ENCODE measurements at regions not wholly inside any gene's neighbourhood (a gene's known extent, or its start where the extent isn't known, plus 50 kb on each side); places are given as distances from the start of the nearest gene placed in this dataset.
"Not testable (repeated sequence)": the region's sequence is repeated elsewhere in the genome, so short reads cannot be mapped to it uniquely, and the experiment has no call there.

- no peak for TF ChIP-seq CTCF (IDR thresholded peaks at IDR 0.05; ENCODE audit: insufficient read depth, low read depth, low read length)
- H3K4me3 ChIP-seq (ENCODE audit: low read depth, low read length): no peak overlapping the region
- no peak for DNase-seq (ENCODE audit: low read depth)
Measured at GRCh38 chr7:109879287-109879828, 1211.6 kb upstream of the LRRN3 start.

DNA sequence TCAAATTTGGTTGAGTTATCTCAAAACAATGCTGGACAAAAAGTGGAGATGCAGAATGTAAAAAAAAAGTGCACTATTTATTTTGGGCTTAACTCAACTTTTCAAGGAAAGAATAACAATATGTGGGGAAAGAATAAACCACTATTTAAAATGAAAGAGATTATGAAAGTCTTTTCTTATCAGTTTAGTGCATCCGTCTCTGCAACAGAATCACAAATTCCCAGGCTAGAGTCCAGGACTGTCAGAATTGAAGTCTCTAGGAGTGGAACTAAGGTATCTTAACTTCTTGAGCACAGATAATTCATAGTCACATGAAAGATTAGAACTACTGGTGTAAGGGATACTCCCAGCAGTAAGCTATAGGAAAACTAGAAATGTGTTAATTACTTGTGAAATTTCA is 1200.3 kb upstream of the LRRN3 start:
- no peak for DNase-seq (ENCODE audit: low read depth)
- no peak overlapping the region for H3K4me3 ChIP-seq (ENCODE audit: low read depth, low read length)
- no peak for TF ChIP-seq CTCF (IDR thresholded peaks at IDR 0.05; ENCODE audit: insufficient read depth, low read depth, low read length)

DNA sequence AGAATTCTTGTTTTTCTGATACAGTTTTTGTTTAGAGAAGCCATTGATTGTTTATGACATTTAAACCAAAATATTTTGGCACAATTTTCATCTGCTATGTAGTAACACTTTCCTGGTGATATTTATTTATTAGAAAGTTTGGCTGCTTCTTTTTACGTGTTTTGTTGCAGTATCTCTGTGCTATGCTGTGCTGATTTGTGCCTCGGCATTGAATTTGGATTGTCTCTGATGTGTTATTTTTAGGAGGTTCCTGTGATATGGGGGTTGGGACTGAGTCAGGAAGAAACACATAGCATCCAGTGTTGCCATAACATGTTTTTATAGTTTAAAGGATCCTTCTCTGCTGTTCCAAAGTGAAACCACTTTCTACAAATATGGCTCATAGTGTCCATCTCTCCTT is 1197.7 kb upstream of the LRRN3 start:
- no peak for TF ChIP-seq CTCF (IDR thresholded peaks at IDR 0.05; ENCODE audit: insufficient read depth, low read depth, low read length)

DNA sequence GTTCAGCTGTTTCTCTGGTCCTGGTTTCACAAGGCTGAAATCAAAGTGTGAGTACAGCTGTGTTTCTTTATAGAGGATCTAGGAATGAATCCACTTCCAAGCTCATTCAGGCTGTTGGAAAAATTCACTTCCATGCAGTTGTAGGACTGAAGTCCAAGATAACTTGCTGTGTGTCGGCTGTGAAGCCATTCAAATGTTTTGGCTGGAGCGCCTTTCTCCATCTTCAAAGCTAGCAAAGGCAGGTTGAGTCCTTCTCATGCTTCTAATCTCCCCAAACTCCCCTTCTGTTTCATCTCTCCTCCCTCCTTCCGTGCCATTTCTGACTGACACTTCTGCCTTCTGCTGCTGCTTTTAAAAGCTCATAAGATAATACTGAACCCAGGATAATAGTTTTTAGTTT is 1195.4 kb upstream of the LRRN3 start:
- TF ChIP-seq CTCF (IDR thresholded peaks at IDR 0.05; ENCODE audit: insufficient read depth, low read depth, low read length): no peak
- DNase-seq (ENCODE audit: low read depth): no peak
- no peak overlapping the region for H3K4me3 ChIP-seq (ENCODE audit: low read depth, low read length)

More for the DNA sequence above, 1197.7 kb upstream of the LRRN3 start:
- no peak overlapping the region for H3K4me3 ChIP-seq (ENCODE audit: low read depth, low read length)
- DNase-seq (ENCODE audit: low read depth): peak; percentile 11

DNA sequence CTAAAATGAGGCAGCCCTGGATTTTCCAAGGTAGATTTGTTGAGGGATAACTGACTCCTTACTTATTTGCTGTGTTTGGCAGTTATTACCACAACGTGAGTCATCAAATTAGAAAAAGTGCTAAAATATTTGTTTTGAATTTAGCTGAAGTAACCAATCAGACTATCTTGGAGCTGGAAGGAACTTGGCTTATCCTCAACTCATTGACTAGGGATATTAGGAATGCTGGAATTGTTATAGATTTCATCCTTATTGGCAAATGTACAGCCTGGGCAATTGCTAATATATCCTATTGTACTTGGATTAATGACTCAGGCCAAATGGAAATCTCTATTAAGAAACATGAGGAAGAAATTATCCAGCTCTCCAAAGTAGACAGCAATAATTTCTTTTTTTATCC is 1189.0 kb upstream of the LRRN3 start:
- H3K4me3 ChIP-seq (ENCODE audit: low read depth, low read length): no peak overlapping the region
- TF ChIP-seq CTCF (IDR thresholded peaks at IDR 0.05; ENCODE audit: insufficient read depth, low read depth, low read length): no peak
- no peak for DNase-seq (ENCODE audit: low read depth)

DNA sequence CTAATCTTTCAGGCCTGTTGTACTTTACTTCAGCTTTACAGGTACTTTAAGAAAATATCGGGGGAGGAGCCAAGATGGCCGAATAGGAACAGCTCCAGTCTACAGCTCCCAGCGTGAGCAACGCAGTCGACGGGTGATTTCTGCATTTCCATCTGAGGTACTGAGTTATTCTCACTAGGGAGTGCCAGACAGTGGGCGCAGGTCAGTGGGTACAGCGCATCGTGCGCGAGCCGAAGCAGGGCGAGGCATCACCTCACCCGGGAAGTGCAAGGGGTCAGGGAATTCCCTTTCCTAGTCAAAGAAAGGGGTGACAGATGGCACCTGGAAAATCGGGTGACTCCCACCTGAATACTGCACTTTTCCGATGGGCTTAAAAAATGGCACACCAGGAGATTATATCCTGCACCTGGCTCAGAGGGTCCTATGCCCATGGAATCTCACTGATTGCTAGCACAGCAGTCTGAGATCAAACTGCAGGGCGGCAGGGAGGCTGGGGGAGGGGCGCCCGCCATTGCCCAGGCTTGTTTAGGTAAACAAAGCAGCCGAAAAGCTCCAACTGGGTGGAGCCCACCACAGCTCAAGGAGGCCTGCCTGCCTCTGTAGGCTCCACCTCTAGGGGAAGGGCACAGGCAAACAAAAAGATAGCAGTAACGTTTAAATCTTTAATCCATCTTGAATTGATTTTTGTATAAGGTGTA is 1185.4 kb upstream of the LRRN3 start:
- not testable (repeated sequence) for H3K4me3 ChIP-seq (ENCODE audit: low read depth, low read length)

DNA sequence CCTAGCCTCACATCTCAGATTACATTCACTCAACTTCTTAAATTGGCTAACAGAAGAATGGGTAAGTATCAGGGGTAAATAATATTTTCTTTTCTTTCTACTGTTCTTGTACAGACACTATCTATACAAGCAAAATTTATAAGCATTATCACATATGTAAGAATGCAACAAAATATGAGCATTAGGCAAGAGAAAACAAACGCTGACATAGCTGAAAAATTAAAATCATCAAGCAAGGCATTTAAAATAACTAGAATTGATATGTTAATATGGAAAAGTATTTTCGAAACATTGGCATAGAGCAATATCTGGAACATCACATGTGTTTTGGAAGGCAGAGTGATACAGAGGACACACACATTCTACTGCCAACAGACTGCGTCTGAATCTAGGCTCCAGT is 1175.3 kb upstream of the LRRN3 start:
- TF ChIP-seq CTCF (IDR thresholded peaks at IDR 0.05; ENCODE audit: insufficient read depth, low read depth, low read length): no peak
- H3K4me3 ChIP-seq (ENCODE audit: low read depth, low read length): no peak overlapping the region
- DNase-seq (ENCODE audit: low read depth): no peak

More for the DNA sequence above, 1185.4 kb upstream of the LRRN3 start:
- DNase-seq (ENCODE audit: low read depth): not testable (repeated sequence)
